ENCODE measurements at regions not wholly inside any gene's neighbourhood (a gene's known extent, or its start where the extent isn't known, plus 50 kb on each side); places are given as distances from the start of the nearest gene placed in this dataset.

DNA sequence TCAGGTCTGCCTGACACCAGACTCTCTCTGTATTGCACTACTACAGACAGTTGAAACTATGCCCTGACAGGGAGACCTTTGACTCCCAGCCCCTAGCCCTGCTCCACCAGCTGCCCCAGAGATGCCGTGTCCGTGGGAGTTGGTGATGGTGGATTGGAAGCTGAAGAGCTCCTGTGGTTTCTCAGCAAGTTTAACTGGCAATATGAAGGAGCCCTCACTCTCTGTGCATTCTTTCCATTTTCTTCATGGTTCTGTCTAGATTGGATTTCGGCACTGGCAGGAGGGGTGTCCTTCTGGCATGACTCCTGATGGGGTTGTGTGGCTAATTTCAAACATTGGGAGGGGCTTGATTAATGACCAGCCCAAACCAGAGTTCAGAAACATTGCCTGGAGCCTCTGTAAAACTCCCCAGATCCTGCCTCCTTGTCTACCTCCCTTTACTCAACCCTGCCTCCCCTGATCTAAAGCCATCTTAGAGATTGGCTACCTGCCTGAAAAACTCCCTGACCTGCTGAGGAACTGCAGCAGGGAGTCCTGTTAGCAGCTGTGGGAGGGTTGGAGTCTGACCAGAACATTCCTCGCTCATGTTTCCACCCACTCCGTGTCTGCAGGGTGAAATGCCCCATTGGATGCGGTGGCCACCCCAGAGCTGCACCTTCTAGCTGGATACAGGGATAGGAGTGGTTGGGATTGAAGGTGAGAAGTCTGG, 206.9 kb upstream of the SPRED2 start:
- H3K9ac ChIP-seq (ENCODE audit: low read length), result no peak overlapping the region
- no peak overlapping the region for H3K27ac ChIP-seq (ENCODE audit: low read length in 2 of 2)
- no peaks in the 10 kb centered on the region for H3K36me3 ChIP-seq (replicated peaks in 1 of 2; ENCODE audit: control extremely low read depth in 1 of 2, control insufficient read depth in 1 of 2, extremely low read depth in 1 of 2, insufficient read depth in 2 of 2, low read length in 1 of 2)
- no peaks in the 10 kb centered on the region for H3K9me3 Mint-ChIP-seq (ENCODE audit: insufficient read depth)
- H2AFZ ChIP-seq (ENCODE audit: insufficient read depth, low read depth, low read length, poor library complexity, severe bottlenecking), result no peak overlapping the region
- intact Hi-C loops (cut with micrococcal nuclease), result no loop called here
- H4K20me1 ChIP-seq (ENCODE audit: control insufficient read depth, insufficient read depth, low read length, poor library complexity, severe bottlenecking), result no peaks in the 10 kb centered on the region
- no peaks in the 10 kb centered on the region for H3K79me2 ChIP-seq (ENCODE audit: control insufficient read depth, insufficient read depth, low read length)
- DNase-seq (no peak), ATAC-seq (ENCODE audit: low read depth) (no peak)
- H3K4me3 ChIP-seq (ENCODE audit: control extremely low read depth in 1 of 5, extremely low read depth in 1 of 5, insufficient read depth in 1 of 5, low read depth in 2 of 5, low read length in 4 of 5), result no peak overlapping the region
- no peak overlapping the region for H3K27ac Mint-ChIP-seq
- H3K4me3 Mint-ChIP-seq, result no peak overlapping the region
- H3K4me1 ChIP-seq (ENCODE audit: control insufficient read depth in 2 of 2, insufficient read depth in 2 of 2, low read length in 2 of 2), result peaks cover 0 to 3% of the 10 kb centered on the region in 2 donors
- no peak overlapping the region for H3K4me2 ChIP-seq (replicated peaks; ENCODE audit: low read depth, low read length, poor library complexity, severe bottlenecking)
- TF ChIP-seq, protein P1, sequence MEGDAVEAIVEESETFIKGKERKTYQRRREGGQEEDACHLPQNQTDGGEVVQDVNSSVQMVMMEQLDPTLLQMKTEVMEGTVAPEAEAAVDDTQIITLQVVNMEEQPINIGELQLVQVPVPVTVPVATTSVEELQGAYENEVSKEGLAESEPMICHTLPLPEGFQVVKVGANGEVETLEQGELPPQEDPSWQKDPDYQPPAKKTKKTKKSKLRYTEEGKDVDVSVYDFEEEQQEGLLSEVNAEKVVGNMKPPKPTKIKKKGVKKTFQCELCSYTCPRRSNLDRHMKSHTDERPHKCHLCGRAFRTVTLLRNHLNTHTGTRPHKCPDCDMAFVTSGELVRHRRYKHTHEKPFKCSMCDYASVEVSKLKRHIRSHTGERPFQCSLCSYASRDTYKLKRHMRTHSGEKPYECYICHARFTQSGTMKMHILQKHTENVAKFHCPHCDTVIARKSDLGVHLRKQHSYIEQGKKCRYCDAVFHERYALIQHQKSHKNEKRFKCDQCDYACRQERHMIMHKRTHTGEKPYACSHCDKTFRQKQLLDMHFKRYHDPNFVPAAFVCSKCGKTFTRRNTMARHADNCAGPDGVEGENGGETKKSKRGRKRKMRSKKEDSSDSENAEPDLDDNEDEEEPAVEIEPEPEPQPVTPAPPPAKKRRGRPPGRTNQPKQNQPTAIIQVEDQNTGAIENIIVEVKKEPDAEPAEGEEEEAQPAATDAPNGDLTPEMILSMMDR (IDR thresholded peaks at IDR 0.05), result no peak
- no peak for TF ChIP-seq EZH2 (IDR thresholded peaks at IDR 0.05; ENCODE audit: borderline replicate concordance, insufficient read depth, low read depth, low read length, poor library complexity, severe bottlenecking)
- WGBS (ENCODE audit: insufficient coverage), result 97% methylated on average over 3 of the region's 6 CpGs
- peaks cover 4% of the 10 kb centered on the region for H3K4me1 Mint-ChIP-seq
- no peaks in the 10 kb centered on the region for H3K9me3 ChIP-seq (ENCODE audit: control extremely low read depth in 1 of 3, control insufficient read depth in 2 of 3, insufficient read depth in 1 of 3, low read length in 2 of 3)
- H3K27me3 ChIP-seq (replicated peaks in 1 of 4; ENCODE audit: control extremely low read depth in 1 of 4, control insufficient read depth in 3 of 4, insufficient read depth in 4 of 4, low read length in 3 of 4), result peaks cover 0 to 8% (median 2%) of the 10 kb centered on the region in 4 experiments
- ChIA-PET POLR2A (no interaction called here), CTCF (interaction anchor here (1.0 to 1.5 kb wide), 5 partner anchors 13 to 57 kb away, joined by 3 to 4 read pairs (median 3); no protein-coding TSS in a partner anchor)
- peaks cover 8% of the 10 kb centered on the region for H3K27me3 Mint-ChIP-seq

DNA sequence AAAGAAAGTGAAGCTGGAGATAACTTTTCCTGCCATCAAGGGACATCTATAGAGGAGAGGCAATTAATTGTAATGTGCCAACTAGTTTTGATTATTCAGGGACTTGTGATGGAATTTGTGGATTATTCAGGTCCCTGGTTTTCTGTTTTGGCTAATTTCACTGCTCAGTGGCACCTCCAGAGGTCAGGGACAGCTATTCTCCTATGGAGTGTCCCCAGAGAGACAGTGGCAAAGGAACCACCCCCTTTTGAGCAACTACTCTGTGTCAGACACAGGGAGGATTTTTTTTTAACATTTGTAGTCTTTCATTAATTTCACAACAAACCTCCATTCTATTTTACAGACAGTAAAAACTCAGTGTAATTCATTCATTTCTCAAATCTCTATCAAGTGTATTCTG, 206.0 kb upstream of the SPRED2 start:
- Histone ChIP-seq H2AFZ (ENCODE audit: insufficient read depth, low read depth, low read length, poor library complexity, severe bottlenecking) (no peak overlapping the region), H3K9me3 (ENCODE audit: control extremely low read depth in 1 of 3, control insufficient read depth in 2 of 3, insufficient read depth in 1 of 3, low read length in 2 of 3) (no peaks in the 10 kb centered on the region), H3K9ac (ENCODE audit: low read length) (no peak overlapping the region), H3K4me2 (replicated peaks; ENCODE audit: low read depth, low read length, poor library complexity, severe bottlenecking) (no peak overlapping the region), H3K79me2 (ENCODE audit: control insufficient read depth, insufficient read depth, low read length) (no peaks in the 10 kb centered on the region), H3K4me1 (ENCODE audit: control insufficient read depth in 2 of 2, insufficient read depth in 2 of 2, low read length in 2 of 2) (peaks cover 0 to 3% of the 10 kb centered on the region in 2 donors), H3K27me3 (replicated peaks in 1 of 4; ENCODE audit: control extremely low read depth in 1 of 4, control insufficient read depth in 3 of 4, insufficient read depth in 4 of 4, low read length in 3 of 4) (peaks cover 0 to 8% (median 2%) of the 10 kb centered on the region in 4 experiments), H3K27ac (ENCODE audit: low read length in 2 of 2) (no peak overlapping the region), H3K4me3 (ENCODE audit: control extremely low read depth in 1 of 5, extremely low read depth in 1 of 5, insufficient read depth in 1 of 5, low read depth in 2 of 5, low read length in 4 of 5) (no peak overlapping the region), H3K36me3 (replicated peaks in 1 of 2; ENCODE audit: control extremely low read depth in 1 of 2, control insufficient read depth in 1 of 2, extremely low read depth in 1 of 2, insufficient read depth in 2 of 2, low read length in 1 of 2) (no peaks in the 10 kb centered on the region), H4K20me1 (ENCODE audit: control insufficient read depth, insufficient read depth, low read length, poor library complexity, severe bottlenecking) (no peaks in the 10 kb centered on the region)
- DNase-seq, result no peak
- Mint-ChIP-seq H3K9me3 (ENCODE audit: insufficient read depth) (no peaks in the 10 kb centered on the region), H3K27ac (no peak overlapping the region), H3K4me1 (peaks cover 4% of the 10 kb centered on the region), H3K27me3 (peaks cover 8% of the 10 kb centered on the region), H3K4me3 (no peak overlapping the region)
- ChIA-PET CTCF (interaction anchor here (1.0 to 1.5 kb wide), 3 partner anchors 32 to 96 kb away, joined by 3 to 4 read pairs (median 3); no protein-coding TSS in a partner anchor), POLR2A (no interaction called here)
- TF ChIP-seq EZH2 (IDR thresholded peaks at IDR 0.05; ENCODE audit: borderline replicate concordance, insufficient read depth, low read depth, low read length, poor library complexity, severe bottlenecking), result no peak
- TF ChIP-seq, protein P1 (IDR thresholded peaks at IDR 0.05), result no peak
- ATAC-seq (ENCODE audit: low read depth), result no peak
- intact Hi-C loops (cut with micrococcal nuclease), result no loop called here

Measured in B cell (primary cell).